ENCODE measurements at regions not wholly inside any gene's neighbourhood (a gene's known extent, or its start where the extent isn't known, plus 50 kb on each side); places are given as distances from the start of the nearest gene placed in this dataset.

DNA sequence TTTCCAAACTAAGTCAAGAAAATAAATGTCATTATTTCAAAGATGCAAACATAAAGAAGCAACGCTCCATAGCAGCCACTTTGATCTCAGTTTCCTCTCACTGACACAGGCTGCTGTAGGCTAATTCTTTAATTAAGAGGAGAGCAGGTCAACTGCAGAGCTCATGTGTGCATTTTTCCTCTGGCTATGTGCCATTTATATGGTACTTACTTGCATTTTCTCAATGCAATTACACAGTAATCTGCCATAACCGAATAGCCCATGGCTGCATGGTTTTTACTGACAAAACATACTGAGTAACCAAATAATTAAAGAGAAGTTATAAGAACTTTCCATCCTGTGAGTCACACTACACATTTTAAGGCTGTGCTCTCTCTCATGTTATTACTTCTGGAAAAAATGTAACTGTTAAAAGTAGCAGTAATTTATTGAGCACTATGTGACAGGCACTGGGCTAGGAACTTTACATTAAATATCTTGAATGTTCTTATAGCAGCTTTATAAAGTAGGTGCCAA is 122.0 kb downstream of the ELAPOR2 start:
- TF ChIP-seq, protein P1, sequence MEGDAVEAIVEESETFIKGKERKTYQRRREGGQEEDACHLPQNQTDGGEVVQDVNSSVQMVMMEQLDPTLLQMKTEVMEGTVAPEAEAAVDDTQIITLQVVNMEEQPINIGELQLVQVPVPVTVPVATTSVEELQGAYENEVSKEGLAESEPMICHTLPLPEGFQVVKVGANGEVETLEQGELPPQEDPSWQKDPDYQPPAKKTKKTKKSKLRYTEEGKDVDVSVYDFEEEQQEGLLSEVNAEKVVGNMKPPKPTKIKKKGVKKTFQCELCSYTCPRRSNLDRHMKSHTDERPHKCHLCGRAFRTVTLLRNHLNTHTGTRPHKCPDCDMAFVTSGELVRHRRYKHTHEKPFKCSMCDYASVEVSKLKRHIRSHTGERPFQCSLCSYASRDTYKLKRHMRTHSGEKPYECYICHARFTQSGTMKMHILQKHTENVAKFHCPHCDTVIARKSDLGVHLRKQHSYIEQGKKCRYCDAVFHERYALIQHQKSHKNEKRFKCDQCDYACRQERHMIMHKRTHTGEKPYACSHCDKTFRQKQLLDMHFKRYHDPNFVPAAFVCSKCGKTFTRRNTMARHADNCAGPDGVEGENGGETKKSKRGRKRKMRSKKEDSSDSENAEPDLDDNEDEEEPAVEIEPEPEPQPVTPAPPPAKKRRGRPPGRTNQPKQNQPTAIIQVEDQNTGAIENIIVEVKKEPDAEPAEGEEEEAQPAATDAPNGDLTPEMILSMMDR (IDR thresholded peaks at IDR 0.05), result no peak
- TF ChIP-seq EZH2 (IDR thresholded peaks at IDR 0.05), result no peak
- no peak for TF ChIP-seq EZH2phosphoT487 (IDR thresholded peaks at IDR 0.05)
